SK-N-SH (cell line): ENCODE measurements at regions not wholly inside any gene's neighbourhood (a gene's known extent, or its start where the extent isn't known, plus 50 kb on each side); places are given as distances from the start of the nearest gene placed in this dataset.

Experiments
- CTCF ChIA-PET: fragments of 300-600, 350-600 bp; formaldehyde crosslinking; extraction: SDS; loops from one replicate; lab custom pipeline; 2021; lab: Yijun Ruan, JAX
- POLR2A ChIA-PET: fragments of 350-600 bp; sonication (Branson Sonifier 250); formaldehyde crosslinking; extraction: SDS; loops from one replicate; lab custom pipeline; 2020; ENCODE audit warnings: antibody characterized with exemption, inconsistent platforms; lab: Yijun Ruan, JAX
- DNase-seq: peaks from one replicate; pipeline ENCODE4 v3.0.0; 2012
- H2AFZ ChIP-seq: fragments of 200-600 bp; sonication (generic); 2 replicates; pipeline ENCODE4 v1.8.1; 2016; ENCODE audit warnings: antibody characterized with exemption, mild to moderate bottlenecking, low read depth
- H3F3A ChIP-seq: fragments of 200-600 bp; sonication (generic); replicated peaks from 2 replicates; pipeline ENCODE3; 2016; ENCODE audit warnings: antibody characterized with exemption, mild to moderate bottlenecking; ENCODE audit not compliant: insufficient read depth
- H3K27ac ChIP-seq, 2 experiments: fragments of 200-500 bp in 1 of 2; fragments of 200-600 bp in 1 of 2; sonication (Bioruptor generic) in 1 of 2; sonication (generic), shearing (Covaris generic) in 1 of 2; 2 replicates each; pipeline versions ENCODE4 v1.5.1 to v1.6.1; 2014 to 2016; ENCODE audit warnings: low read depth in 2 of 2, inconsistent platforms in 1 of 2, low read length in 1 of 2, mild to moderate bottlenecking in 1 of 2, mixed read lengths in 1 of 2
- H3K27me3 ChIP-seq: fragments of 200-600 bp; sonication (generic), shearing (Covaris generic); 2 replicates; pipeline ENCODE4 v1.6.1; 2016; ENCODE audit warnings: mixed run types; ENCODE audit not compliant: insufficient read depth
- H3K36me3 ChIP-seq, 2 experiments: fragments of 200-500 bp in 1 of 2; fragments of 200-600 bp in 1 of 2; sonication (Bioruptor generic) in 1 of 2; sonication (generic) in 1 of 2; replicated peaks in 1 of 2; 2 replicates each; pipeline versions ENCODE3 to v1.5.1; 2014 to 2016; ENCODE audit warnings: low read length in 1 of 2, mild to moderate bottlenecking in 1 of 2; ENCODE audit not compliant: insufficient read depth in 2 of 2, control insufficient read depth in 1 of 2
- H3K4me1 ChIP-seq, 2 experiments: fragments of 200-500 bp in 1 of 2; fragments of 200-600 bp in 1 of 2; sonication (Bioruptor generic) in 1 of 2; sonication (generic), shearing (Covaris generic) in 1 of 2; 2 replicates each; pipeline versions ENCODE4 v1.5.1 to v1.6.1; 2014 to 2016; ENCODE audit warnings: low read depth in 1 of 2, low read length in 1 of 2, mixed run types in 1 of 2; ENCODE audit not compliant: insufficient read depth in 2 of 2, control insufficient read depth in 1 of 2
- H3K4me2 ChIP-seq: fragments of 200-600 bp; sonication (generic), shearing (Covaris generic); 2 replicates; pipeline ENCODE4 v1.6.1; 2017; ENCODE audit warnings: mixed run types
- H3K4me3 ChIP-seq, 2 experiments: fragments of 200-500 bp in 1 of 2; fragments of 200-600 bp in 1 of 2; sonication (Bioruptor generic) in 1 of 2; sonication (generic), shearing (Covaris generic) in 1 of 2; 2 replicates each; pipeline versions ENCODE4 v1.5.1 to v1.8.1; 2014 to 2016; ENCODE audit warnings: low read depth in 2 of 2, inconsistent platforms in 1 of 2, low read length in 1 of 2, mild to moderate bottlenecking in 1 of 2, mixed read lengths in 1 of 2, moderate library complexity in 1 of 2
- H3K79me2 ChIP-seq: fragments of 200-600 bp; sonication (generic); 2 replicates; pipeline ENCODE4 v1.8.1; 2017; ENCODE audit warnings: mild to moderate bottlenecking; ENCODE audit not compliant: insufficient read depth
- H3K9ac ChIP-seq: fragments of 200-600 bp; sonication (generic); 2 replicates; pipeline ENCODE4 v1.6.1; 2017; ENCODE audit warnings: mixed run types
- H3K9me2 ChIP-seq: fragments of 200-600 bp; sonication (generic); 2 replicates; pipeline ENCODE4 v1.6.1; 2017; ENCODE audit warnings: mixed run types
- H3K9me3 ChIP-seq: fragments of 200-600 bp; sonication (generic); 2 replicates; pipeline ENCODE4 v1.6.1; 2017; ENCODE audit warnings: mixed run types, mild to moderate bottlenecking, moderate library complexity
- H4K20me1 ChIP-seq: fragments of 200-600 bp; sonication (generic); 2 replicates; pipeline ENCODE4 v1.6.1; 2017; ENCODE audit warnings: mild to moderate bottlenecking, mixed run types; ENCODE audit not compliant: insufficient read depth
- CHD2 ChIP-seq: fragments of 150-350 bp; IDR thresholded peaks from 2 replicates; pipeline ENCODE4 v1.6.1; 2018; ENCODE audit warnings: low read length; ENCODE audit not compliant: partially characterized antibody
- EZH2phosphoT487 ChIP-seq: fragments of 200-600 bp; sonication (generic); IDR thresholded peaks from 2 replicates; pipeline ENCODE4 v1.6.1; 2017; ENCODE audit warnings: low read depth, mixed run types, mild to moderate bottlenecking, antibody characterized with exemption, moderate library complexity, borderline replicate concordance
- FOSL2 ChIP-seq: IDR thresholded peaks from 2 replicates; pipeline ENCODE4 v1.4.0; 2012; ENCODE audit warnings: low read depth, mild to moderate bottlenecking, moderate library complexity, borderline replicate concordance
- JUND ChIP-seq: IDR thresholded peaks from 2 replicates; pipeline ENCODE4 v1.4.0; 2012
- NFIC ChIP-seq: IDR thresholded peaks from 2 replicates; pipeline ENCODE4 v1.4.0; 2012; ENCODE audit warnings: borderline replicate concordance
- RAD21 ChIP-seq: IDR thresholded peaks from 2 replicates; pipeline ENCODE4 v1.6.1; 2012; ENCODE audit warnings: mild to moderate bottlenecking, low read length
- RCOR1 ChIP-seq: fragments of 150-350 bp; IDR thresholded peaks from 2 replicates; pipeline ENCODE4 v1.6.1; 2017; ENCODE audit warnings: antibody characterized with exemption, low read length
- SIN3A ChIP-seq: IDR thresholded peaks from 2 replicates; pipeline ENCODE4 v1.6.1; 2012; ENCODE audit warnings: low read depth, mild to moderate bottlenecking, low read length, moderate library complexity, borderline replicate concordance
- SMC3 ChIP-seq: IDR thresholded peaks from 2 replicates; pipeline ENCODE4 v1.6.1; 2012; ENCODE audit warnings: low read depth, low read length, improper control_type of control experiment
- TCF12 ChIP-seq: IDR thresholded peaks from 2 replicates; pipeline ENCODE4 v1.4.0; 2012
- TEAD4 ChIP-seq: IDR thresholded peaks from 2 replicates; pipeline ENCODE4 v1.4.0; 2012; ENCODE audit warnings: mild to moderate bottlenecking, borderline replicate concordance; ENCODE audit not compliant: insufficient read depth
- YY1 ChIP-seq: IDR thresholded peaks from 2 replicates; pipeline ENCODE4 v1.4.0; 2012; ENCODE audit warnings: low read depth, mild to moderate bottlenecking
- WGBS: methylation state at CpG from one replicate; pipeline ENCODE4 v1.1.6; 2017; ENCODE audit warnings: low lambda C conversion rate; 5-methylcytosine and 5-hydroxymethylcytosine counted together
- TF ChIP-seq, protein P1 (sequence below): IDR thresholded peaks from 2 replicates; pipeline ENCODE4 v1.4.0; 2012; ENCODE audit warnings: low read depth, borderline replicate concordance
- TF ChIP-seq, protein P2 (sequence below): fragments of 150-350 bp; IDR thresholded peaks from 2 replicates; pipeline ENCODE4 v1.6.1; 2017; ENCODE audit warnings: antibody characterized with exemption, low read length, low read depth, borderline replicate concordance
- TF ChIP-seq, protein P3 (sequence below): fragments of 200-600 bp; sonication (generic); IDR thresholded peaks from 2 replicates; pipeline ENCODE4 v1.6.1; 2017; ENCODE audit warnings: antibody characterized with exemption, mild to moderate bottlenecking, moderate library complexity

DNA sequence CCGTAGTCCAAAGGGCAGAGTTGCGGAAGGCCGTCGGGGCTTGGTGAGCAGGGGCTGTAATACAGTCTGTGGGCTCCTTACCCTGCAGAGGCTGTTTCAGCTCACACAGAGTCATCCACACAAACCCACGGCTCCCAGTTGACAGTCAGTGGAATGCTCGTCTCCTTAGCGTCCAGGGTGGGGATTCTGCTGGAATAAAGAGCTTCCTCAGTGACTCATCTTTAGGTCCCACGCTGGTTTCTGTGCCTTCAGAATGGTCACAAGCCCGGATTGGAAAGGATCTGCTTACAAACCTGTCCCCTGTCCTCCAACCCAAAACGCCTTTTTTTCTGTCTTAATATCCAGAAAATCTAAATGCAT, 201.3 kb upstream of the TPM1 start:
- Histone ChIP-seq H3K9me2 (no peaks in the 10 kb centered on the region), H3K27ac (peak overlapping the region in 1 of 2 experiments; percentile 68; a peak in 2 of 4 replicates), H3K27me3 (no peaks in the 10 kb centered on the region), H3F3A (peaks cover 34% of the 10 kb centered on the region), H3K4me2 (peak overlapping the region; percentile 45; the same call in 1 of the 2 replicates)
- TF ChIP-seq, protein P1, sequence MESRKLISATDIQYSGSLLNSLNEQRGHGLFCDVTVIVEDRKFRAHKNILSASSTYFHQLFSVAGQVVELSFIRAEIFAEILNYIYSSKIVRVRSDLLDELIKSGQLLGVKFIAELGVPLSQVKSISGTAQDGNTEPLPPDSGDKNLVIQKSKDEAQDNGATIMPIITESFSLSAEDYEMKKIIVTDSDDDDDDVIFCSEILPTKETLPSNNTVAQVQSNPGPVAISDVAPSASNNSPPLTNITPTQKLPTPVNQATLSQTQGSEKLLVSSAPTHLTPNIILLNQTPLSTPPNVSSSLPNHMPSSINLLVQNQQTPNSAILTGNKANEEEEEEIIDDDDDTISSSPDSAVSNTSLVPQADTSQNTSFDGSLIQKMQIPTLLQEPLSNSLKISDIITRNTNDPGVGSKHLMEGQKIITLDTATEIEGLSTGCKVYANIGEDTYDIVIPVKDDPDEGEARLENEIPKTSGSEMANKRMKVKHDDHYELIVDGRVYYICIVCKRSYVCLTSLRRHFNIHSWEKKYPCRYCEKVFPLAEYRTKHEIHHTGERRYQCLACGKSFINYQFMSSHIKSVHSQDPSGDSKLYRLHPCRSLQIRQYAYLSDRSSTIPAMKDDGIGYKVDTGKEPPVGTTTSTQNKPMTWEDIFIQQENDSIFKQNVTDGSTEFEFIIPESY = no peak
- TF ChIP-seq, protein P2, sequence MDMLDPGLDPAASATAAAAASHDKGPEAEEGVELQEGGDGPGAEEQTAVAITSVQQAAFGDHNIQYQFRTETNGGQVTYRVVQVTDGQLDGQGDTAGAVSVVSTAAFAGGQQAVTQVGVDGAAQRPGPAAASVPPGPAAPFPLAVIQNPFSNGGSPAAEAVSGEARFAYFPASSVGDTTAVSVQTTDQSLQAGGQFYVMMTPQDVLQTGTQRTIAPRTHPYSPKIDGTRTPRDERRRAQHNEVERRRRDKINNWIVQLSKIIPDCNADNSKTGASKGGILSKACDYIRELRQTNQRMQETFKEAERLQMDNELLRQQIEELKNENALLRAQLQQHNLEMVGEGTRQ = no peak
- no peak for TF ChIP-seq SIN3A
- TF ChIP-seq RAD21 = no peak
- TF ChIP-seq SMC3 = no peak
- TF ChIP-seq FOSL2 = peak; percentile 24; the same call in 1 of the 2 replicates
- no peak for TF ChIP-seq EZH2phosphoT487
- TF ChIP-seq, all 33 proteins: peak for 1
- H4K20me1 ChIP-seq = no peaks in the 10 kb centered on the region
- H3K9ac ChIP-seq = peak overlapping the region; percentile 18; the same call in 1 of the 2 replicates
- no peak overlapping the region for H3K4me3 ChIP-seq
- DNase-seq = no peak
- no peak overlapping the region for H2AFZ ChIP-seq
- 72% methylated on average over 10 of the region's 10 CpGs for WGBS
- ChIA-PET CTCF (interaction anchor here (1.0 to 2.4 kb wide), 2 partner anchors 51 to 59 kb away, joined by 3 to 8 read pairs; no protein-coding TSS in a partner anchor), POLR2A (no interaction called here)
- H3K9me3 ChIP-seq = no peaks in the 10 kb centered on the region
- no peaks in the 10 kb centered on the region for H3K79me2 ChIP-seq
- peaks cover 0 to 30% of the 10 kb centered on the region in 2 experiments; a peak in 3 of 4 replicates for H3K4me1 ChIP-seq
- H3K36me3 ChIP-seq = peaks cover 40 to 64% of the 10 kb centered on the region in 2 experiments

DNA sequence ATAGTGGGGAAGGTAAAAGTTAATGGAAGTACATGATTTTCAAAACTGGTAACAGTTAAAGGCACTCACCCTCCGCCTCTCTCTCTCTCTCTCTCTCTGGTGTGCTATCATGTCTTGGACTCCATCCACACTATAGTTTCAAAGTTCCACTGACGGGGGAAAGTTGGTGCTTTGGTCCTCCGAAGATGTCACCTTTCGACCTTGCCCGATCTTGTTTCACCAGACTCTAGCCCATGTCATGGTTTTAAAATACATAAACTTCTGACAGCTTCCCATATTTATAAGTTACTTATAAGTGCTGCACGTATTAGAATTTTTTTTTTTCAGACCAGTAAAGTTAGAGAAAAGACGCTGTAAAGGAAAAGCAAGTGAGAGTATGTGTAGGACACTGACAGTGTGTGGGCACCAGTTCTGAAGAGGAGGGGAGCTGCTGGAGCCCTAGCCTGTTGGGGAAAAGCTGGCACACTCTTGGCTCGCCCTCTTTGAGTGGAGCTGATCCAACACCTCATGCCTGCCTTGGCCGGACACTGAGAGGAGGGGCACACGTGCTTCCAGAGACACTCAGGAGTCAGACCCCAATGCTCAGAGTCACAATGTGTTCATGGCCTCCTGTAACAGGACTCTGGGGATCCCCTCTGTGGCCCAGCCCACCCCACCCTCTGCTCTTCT, 200.5 kb upstream of the TPM1 start:
- H2AFZ ChIP-seq = no peak overlapping the region
- H3K9me3 ChIP-seq = no peaks in the 10 kb centered on the region
- H3K9ac ChIP-seq = no peak overlapping the region
- CTCF ChIA-PET = interaction anchor here (1.0 to 2.4 kb wide), 2 partner anchors 52 to 60 kb away, joined by 3 to 8 read pairs; no protein-coding TSS in a partner anchor
- POLR2A ChIA-PET = interaction anchor here (0.6 kb wide), 1 partner anchor 481 kb away, joined by 4 read pairs; no protein-coding TSS in a partner anchor
- WGBS = 86% methylated on average over 9 of the region's 10 CpGs
- no peak overlapping the region for H3K4me2 ChIP-seq
- peaks cover 35% of the 10 kb centered on the region for H3F3A ChIP-seq
- H4K20me1 ChIP-seq = no peaks in the 10 kb centered on the region
- H3K36me3 ChIP-seq = peaks cover 33 to 57% of the 10 kb centered on the region in 2 experiments
- no peak for DNase-seq
- no peaks in the 10 kb centered on the region for H3K27me3 ChIP-seq
- TF ChIP-seq CHD2 (no peak), YY1 (no peak), JUND (no peak), RCOR1 (no peak), SMC3 (no peak), NFIC (no peak), TEAD4 (no peak), TCF12 (no peak)
- TF ChIP-seq, protein P3, sequence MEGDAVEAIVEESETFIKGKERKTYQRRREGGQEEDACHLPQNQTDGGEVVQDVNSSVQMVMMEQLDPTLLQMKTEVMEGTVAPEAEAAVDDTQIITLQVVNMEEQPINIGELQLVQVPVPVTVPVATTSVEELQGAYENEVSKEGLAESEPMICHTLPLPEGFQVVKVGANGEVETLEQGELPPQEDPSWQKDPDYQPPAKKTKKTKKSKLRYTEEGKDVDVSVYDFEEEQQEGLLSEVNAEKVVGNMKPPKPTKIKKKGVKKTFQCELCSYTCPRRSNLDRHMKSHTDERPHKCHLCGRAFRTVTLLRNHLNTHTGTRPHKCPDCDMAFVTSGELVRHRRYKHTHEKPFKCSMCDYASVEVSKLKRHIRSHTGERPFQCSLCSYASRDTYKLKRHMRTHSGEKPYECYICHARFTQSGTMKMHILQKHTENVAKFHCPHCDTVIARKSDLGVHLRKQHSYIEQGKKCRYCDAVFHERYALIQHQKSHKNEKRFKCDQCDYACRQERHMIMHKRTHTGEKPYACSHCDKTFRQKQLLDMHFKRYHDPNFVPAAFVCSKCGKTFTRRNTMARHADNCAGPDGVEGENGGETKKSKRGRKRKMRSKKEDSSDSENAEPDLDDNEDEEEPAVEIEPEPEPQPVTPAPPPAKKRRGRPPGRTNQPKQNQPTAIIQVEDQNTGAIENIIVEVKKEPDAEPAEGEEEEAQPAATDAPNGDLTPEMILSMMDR = no peak
- H3K4me3 ChIP-seq = no peak overlapping the region
- no peaks in the 10 kb centered on the region for H3K9me2 ChIP-seq
- peaks cover 0 to 30% of the 10 kb centered on the region in 2 experiments; a peak in 3 of 4 replicates for H3K4me1 ChIP-seq
- H3K27ac ChIP-seq = peak overlapping the region in 1 of 2 experiments; percentile 68; a peak in 2 of 4 replicates
- no peaks in the 10 kb centered on the region for H3K79me2 ChIP-seq
